Calu3 (cell line): ENCODE measurements at regions not wholly inside any gene's neighbourhood (a gene's known extent, or its start where the extent isn't known, plus 50 kb on each side); places are given as distances from the start of the nearest gene placed in this dataset.

Experiments
- BruUV-seq: library from RNA; stranded (reverse); fragments of 400-500 nt; replicated peaks from 2 replicates; lab custom pipeline; 2021; lab: Mats Ljungman, UMichigan
- CTCF ChIA-PET: fragments of 300-600 bp; sonication (Branson Sonifier 250); formaldehyde crosslinking; loops from one replicate; lab custom pipeline; 2022; ENCODE audit warnings: antibody characterized with exemption; lab: Charles Lee
- DNase-seq: peaks from one replicate; pipeline ENCODE4 v3.0.0; 2022
- H3K27ac Mint-ChIP-seq: one replicate; pipeline ENCODE4 v1.8.0; 2022; ENCODE audit warnings: mixed read lengths; ENCODE audit not compliant: unreplicated experiment
- H3K27me3 Mint-ChIP-seq: one replicate; pipeline ENCODE4 v1.8.0; 2022; ENCODE audit warnings: mixed read lengths; ENCODE audit not compliant: unreplicated experiment
- H3K36me3 Mint-ChIP-seq: one replicate; pipeline ENCODE4 v1.8.0; 2022; ENCODE audit warnings: mild to moderate bottlenecking, moderate library complexity, mixed read lengths; ENCODE audit not compliant: insufficient read depth, unreplicated experiment
- H3K4me1 Mint-ChIP-seq: one replicate; pipeline ENCODE4 v1.8.0; 2022; ENCODE audit warnings: mild to moderate bottlenecking, low read depth, mixed read lengths; ENCODE audit not compliant: unreplicated experiment
- H3K4me3 Mint-ChIP-seq: one replicate; pipeline ENCODE4 v1.8.0; 2022; ENCODE audit warnings: mild to moderate bottlenecking, low read depth, moderate library complexity, mixed read lengths; ENCODE audit not compliant: unreplicated experiment
- H3K9me3 Mint-ChIP-seq: one replicate; pipeline ENCODE4 v1.8.0; 2022; ENCODE audit warnings: low read depth, mixed read lengths; ENCODE audit not compliant: unreplicated experiment
- intact Hi-C: fragments of 100-400 bp; cut with micrococcal nuclease; formaldehyde crosslinking; loops from one replicate; pipeline ENCODE4 v1.10.0; 2022; ENCODE audit not compliant: unreplicated experiment
- TF ChIP-seq, protein P1 (sequence below): fragments of 200-600 bp; IDR thresholded peaks from one replicate; pipeline ENCODE4 v1.8.0; 2022; ENCODE audit warnings: antibody characterized with exemption; ENCODE audit not compliant: unreplicated experiment

GRCh38 chr16:66162821-66163220 is 203.7 kb upstream of the CDH5 start:
- no peaks in the 10 kb centered on the region for H3K4me1 Mint-ChIP-seq
- H3K27ac Mint-ChIP-seq = no peak overlapping the region
- CTCF ChIA-PET = no interaction called here
- TF ChIP-seq, protein P1, sequence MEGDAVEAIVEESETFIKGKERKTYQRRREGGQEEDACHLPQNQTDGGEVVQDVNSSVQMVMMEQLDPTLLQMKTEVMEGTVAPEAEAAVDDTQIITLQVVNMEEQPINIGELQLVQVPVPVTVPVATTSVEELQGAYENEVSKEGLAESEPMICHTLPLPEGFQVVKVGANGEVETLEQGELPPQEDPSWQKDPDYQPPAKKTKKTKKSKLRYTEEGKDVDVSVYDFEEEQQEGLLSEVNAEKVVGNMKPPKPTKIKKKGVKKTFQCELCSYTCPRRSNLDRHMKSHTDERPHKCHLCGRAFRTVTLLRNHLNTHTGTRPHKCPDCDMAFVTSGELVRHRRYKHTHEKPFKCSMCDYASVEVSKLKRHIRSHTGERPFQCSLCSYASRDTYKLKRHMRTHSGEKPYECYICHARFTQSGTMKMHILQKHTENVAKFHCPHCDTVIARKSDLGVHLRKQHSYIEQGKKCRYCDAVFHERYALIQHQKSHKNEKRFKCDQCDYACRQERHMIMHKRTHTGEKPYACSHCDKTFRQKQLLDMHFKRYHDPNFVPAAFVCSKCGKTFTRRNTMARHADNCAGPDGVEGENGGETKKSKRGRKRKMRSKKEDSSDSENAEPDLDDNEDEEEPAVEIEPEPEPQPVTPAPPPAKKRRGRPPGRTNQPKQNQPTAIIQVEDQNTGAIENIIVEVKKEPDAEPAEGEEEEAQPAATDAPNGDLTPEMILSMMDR = no peak
- no TSS peak for BruUV-seq
- intact Hi-C loops = no loop called here
- peaks cover 78% of the 10 kb centered on the region for H3K27me3 Mint-ChIP-seq
- H3K36me3 Mint-ChIP-seq = no peaks in the 10 kb centered on the region
- no peak overlapping the region for H3K4me3 Mint-ChIP-seq
- H3K9me3 Mint-ChIP-seq = no peaks in the 10 kb centered on the region
- no peak for DNase-seq

- DNase-seq = no peak
- H3K4me3 Mint-ChIP-seq = no peak overlapping the region
- H3K9me3 Mint-ChIP-seq = no peaks in the 10 kb centered on the region
- intact Hi-C loops = no loop called here
- no peak overlapping the region for H3K27ac Mint-ChIP-seq
- H3K27me3 Mint-ChIP-seq = peaks cover 78% of the 10 kb centered on the region
- CTCF ChIA-PET = no interaction called here
- H3K4me1 Mint-ChIP-seq = no peaks in the 10 kb centered on the region
- H3K36me3 Mint-ChIP-seq = no peaks in the 10 kb centered on the region
- no TSS peak for BruUV-seq
- TF ChIP-seq, protein P1 = no peak
Measured at GRCh38 chr16:66161942-66162341, 204.5 kb upstream of the CDH5 start.

DNA sequence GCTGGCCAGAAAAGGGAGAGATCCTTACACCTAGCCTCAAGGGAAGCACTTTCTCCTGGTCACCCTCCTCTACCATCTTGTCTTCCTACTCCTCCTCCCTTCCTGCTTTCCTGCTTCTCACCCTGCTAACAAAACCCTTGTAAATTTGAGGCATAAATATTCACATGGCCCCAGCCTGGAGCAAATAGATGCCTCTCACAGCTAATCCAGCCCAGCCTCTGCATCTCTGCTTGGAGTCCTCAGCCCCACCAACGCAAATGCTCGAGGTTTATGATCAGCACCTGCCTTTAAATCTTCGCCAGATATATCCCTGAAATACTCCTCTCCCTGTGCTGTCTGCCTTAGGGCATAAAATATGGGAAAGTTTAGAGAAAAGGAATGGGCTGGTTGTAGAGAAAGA is 205.2 kb upstream of the CDH5 start:
- Mint-ChIP-seq H3K4me3 (no peak overlapping the region), H3K27ac (no peak overlapping the region), H3K4me1 (no peaks in the 10 kb centered on the region), H3K27me3 (peaks cover 78% of the 10 kb centered on the region), H3K9me3 (no peaks in the 10 kb centered on the region), H3K36me3 (no peaks in the 10 kb centered on the region)
- TF ChIP-seq, protein P1 = no peak
- BruUV-seq = no TSS peak
- no peak for DNase-seq
- CTCF ChIA-PET = no interaction called here
- intact Hi-C loops = no loop called here

DNA sequence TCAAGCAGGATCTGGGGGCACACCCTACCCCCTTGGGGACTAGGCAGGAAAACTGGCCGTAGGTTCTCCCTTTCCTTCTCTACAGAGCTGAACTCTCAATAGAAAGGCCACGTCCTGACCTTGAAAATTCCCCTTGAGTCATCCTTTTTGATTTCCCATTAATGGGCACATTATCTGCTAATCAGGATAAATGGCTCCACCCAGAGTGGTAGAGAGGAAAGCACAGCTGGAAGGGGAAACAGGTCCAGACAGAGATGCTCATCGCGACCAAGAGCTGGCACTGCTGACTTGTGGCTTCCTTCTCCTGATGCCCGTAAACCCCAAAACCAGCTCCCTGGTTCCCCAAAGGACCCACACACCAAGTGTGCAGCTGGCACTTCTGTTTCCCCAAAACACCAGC is 206.5 kb upstream of the CDH5 start:
- Mint-ChIP-seq H3K27ac (no peak overlapping the region), H3K4me1 (no peaks in the 10 kb centered on the region), H3K4me3 (no peak overlapping the region), H3K27me3 (peaks cover 83% of the 10 kb centered on the region), H3K36me3 (no peaks in the 10 kb centered on the region), H3K9me3 (no peaks in the 10 kb centered on the region)
- BruUV-seq = no TSS peak
- intact Hi-C loops = no loop called here
- DNase-seq = no peak
- CTCF ChIA-PET = no interaction called here
- TF ChIP-seq, protein P1 = no peak
